IPS DF 6.9 (cell line): ENCODE measurements at regions not wholly inside any gene's neighbourhood (a gene's known extent, or its start where the extent isn't known, plus 50 kb on each side); places are given as distances from the start of the nearest gene placed in this dataset.

Source experiments
- DNase-seq: peaks from one replicate; pipeline ENCODE4 v3.0.0-alpha.2; 2013; ENCODE audit warnings: low read depth, low spot score
- H3K27ac ChIP-seq: one replicate; pipeline ENCODE4 v1.5.1; 2013; ENCODE audit warnings: low read length, control low read depth
- H3K27me3 ChIP-seq: 2 replicates; pipeline ENCODE4 v1.6.1; 2013; ENCODE audit warnings: mild to moderate bottlenecking, low read length; ENCODE audit not compliant: control insufficient read depth, insufficient read depth
- H3K36me3 ChIP-seq: 2 replicates; pipeline ENCODE4 v1.6.1; 2013; ENCODE audit warnings: low read length; ENCODE audit not compliant: control insufficient read depth, insufficient read depth
- H3K4me1 ChIP-seq: 2 replicates; pipeline ENCODE4 v1.6.1; 2013; ENCODE audit warnings: low read length; ENCODE audit not compliant: control insufficient read depth, insufficient read depth
- H3K4me3 ChIP-seq: 2 replicates; pipeline ENCODE4 v1.5.1; 2013; ENCODE audit warnings: mild to moderate bottlenecking, low read length
- H3K9me3 ChIP-seq: 2 replicates; pipeline ENCODE4 v1.6.1; 2013; ENCODE audit warnings: low read length, inconsistent platforms; ENCODE audit not compliant: control insufficient read depth, insufficient read depth
- WGBS: extraction: QIAGEN DNeasy Blood & Tissue Kit; methylation state at CpG from one replicate; pipeline ENCODE4 v1.1.7; 2013; ENCODE audit warnings: mixed read lengths, missing lambda C conversion rate; ENCODE audit not compliant: insufficient read length, insufficient coverage; 5-methylcytosine and 5-hydroxymethylcytosine counted together

DNA sequence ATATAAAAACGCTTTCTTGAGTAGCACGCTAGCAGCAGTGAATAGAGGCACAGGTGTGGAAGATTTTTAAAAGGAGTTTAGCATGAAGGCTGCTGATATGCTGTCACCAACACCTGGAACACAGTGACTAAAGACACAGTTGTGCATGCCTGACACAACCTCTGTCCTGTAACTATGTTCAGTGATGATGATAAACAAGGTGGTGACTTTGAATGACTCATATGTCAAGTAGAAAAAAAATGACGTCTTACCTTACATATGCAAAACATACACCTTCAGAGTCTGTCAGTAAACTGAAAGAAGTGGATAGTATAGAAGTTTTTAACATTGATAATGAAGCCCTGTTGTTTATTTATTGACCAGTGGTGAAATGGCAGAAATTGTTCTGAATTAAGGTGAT, 66.2 kb upstream of the ADCY2 start:
- Histone ChIP-seq H3K9me3 (no peaks in the 10 kb centered on the region), H3K36me3 (no peaks in the 10 kb centered on the region), H3K4me3 (no peak overlapping the region), H3K4me1 (peaks cover 2% of the 10 kb centered on the region; the same call in 1 of the 2 replicates), H3K27me3 (no peaks in the 10 kb centered on the region), H3K27ac (no peak overlapping the region)
- no CpG with 5 or more reads among the region's 3 CpGs for WGBS
- DNase-seq: no peak

DNA sequence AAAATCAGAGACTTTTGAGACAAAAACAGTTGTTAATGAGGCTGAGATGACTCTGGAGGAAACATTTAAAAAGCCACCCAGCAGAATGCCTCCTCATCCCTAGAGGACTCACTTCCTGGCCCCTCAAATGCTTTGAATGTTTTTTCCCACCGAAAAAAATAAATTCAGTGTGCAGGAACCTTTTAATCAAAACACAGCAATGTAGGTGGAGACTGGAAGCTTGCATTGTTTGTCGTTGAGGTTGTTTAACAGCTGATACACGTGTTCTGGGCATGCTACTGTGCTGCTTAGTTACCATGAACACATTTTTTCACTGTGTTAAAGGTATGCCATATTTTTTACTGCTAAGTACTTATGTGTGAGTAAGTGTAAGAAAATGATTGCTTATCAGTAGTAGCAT, 65.7 kb upstream of the ADCY2 start:
- no CpG with 5 or more reads among the region's 3 CpGs for WGBS
- H3K4me1 ChIP-seq: peaks cover 2% of the 10 kb centered on the region; the same call in 1 of the 2 replicates
- H3K4me3 ChIP-seq: no peak overlapping the region
- H3K36me3 ChIP-seq: no peaks in the 10 kb centered on the region
- no peak overlapping the region for H3K27ac ChIP-seq
- DNase-seq: no peak
- no peaks in the 10 kb centered on the region for H3K9me3 ChIP-seq
- no peaks in the 10 kb centered on the region for H3K27me3 ChIP-seq

DNA sequence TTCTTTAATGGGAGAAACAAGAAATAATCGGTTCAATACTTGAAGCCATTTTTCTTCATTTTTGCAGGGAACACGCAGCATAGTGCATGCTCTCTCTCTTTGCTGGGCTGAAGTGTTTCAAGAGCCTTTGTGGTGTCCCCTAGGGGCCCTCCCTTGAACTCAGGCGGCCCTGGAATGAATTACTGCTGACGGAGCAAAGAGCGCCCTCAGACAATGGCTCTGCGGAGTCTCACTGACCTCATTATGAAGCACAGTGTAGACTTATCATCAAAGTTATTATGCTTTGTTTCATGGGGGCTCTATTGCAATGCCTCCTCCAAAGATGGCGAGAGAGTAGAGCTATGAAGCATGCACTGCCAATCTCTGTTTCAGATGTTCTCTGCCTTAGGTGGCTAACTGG, 64.8 kb upstream of the ADCY2 start:
- Histone ChIP-seq H3K4me1 (peaks cover 2% of the 10 kb centered on the region; the same call in 1 of the 2 replicates), H3K9me3 (no peaks in the 10 kb centered on the region), H3K4me3 (no peak overlapping the region), H3K27ac (no peak overlapping the region), H3K27me3 (no peaks in the 10 kb centered on the region), H3K36me3 (no peaks in the 10 kb centered on the region)
- no peak for DNase-seq
- no CpG with 5 or more reads among the region's 7 CpGs for WGBS
